ENCODE measurements at regions not wholly inside any gene's neighbourhood (a gene's known extent, or its start where the extent isn't known, plus 50 kb on each side); places are given as distances from the start of the nearest gene placed in this dataset.

- peak overlapping the region; percentile 71 for H3K27ac Mint-ChIP-seq
- peaks cover 19% of the 10 kb centered on the region for H3K9me3 Mint-ChIP-seq
- no peaks in the 10 kb centered on the region for H3K27me3 Mint-ChIP-seq (ENCODE audit: insufficient read depth)
- no peak for DNase-seq (ENCODE audit: low spot score)
- peaks cover 12% of the 10 kb centered on the region for H3K36me3 Mint-ChIP-seq (ENCODE audit: low read depth)
- H3K4me3 Mint-ChIP-seq: no peak overlapping the region
- intact Hi-C loops (cut with micrococcal nuclease): no loop called here
- H3K4me1 Mint-ChIP-seq (ENCODE audit: low read depth): peaks cover 29% of the 10 kb centered on the region
Observed at GRCh38 chr13:40095695-40096356, 440.4 kb downstream of the COG6 start.

- peak overlapping the region; percentile 4 for H3K4me3 Mint-ChIP-seq
Observed at GRCh38 chr13:40096357-40096901, 441.0 kb downstream of the COG6 start.

GRCh38 chr13:40098246-40098645, 442.8 kb downstream of the COG6 start:
- H3K4me1 Mint-ChIP-seq (ENCODE audit: low read depth): peaks cover 53% of the 10 kb centered on the region
- H3K36me3 Mint-ChIP-seq (ENCODE audit: low read depth): peaks cover 12% of the 10 kb centered on the region
- H3K27ac Mint-ChIP-seq: peak overlapping the region; percentile 34
- peaks cover 19% of the 10 kb centered on the region for H3K9me3 Mint-ChIP-seq
- intact Hi-C loops (cut with micrococcal nuclease): no loop called here
- no peak overlapping the region for H3K4me3 Mint-ChIP-seq
- DNase-seq (ENCODE audit: low spot score): no peak
- H3K27me3 Mint-ChIP-seq (ENCODE audit: insufficient read depth): no peaks in the 10 kb centered on the region

More at GRCh38 chr13:40096357-40096901, 441.0 kb downstream of the COG6 start:
- Mint-ChIP-seq H3K36me3 (ENCODE audit: low read depth) (peaks cover 12% of the 10 kb centered on the region), H3K4me1 (ENCODE audit: low read depth) (peaks cover 35% of the 10 kb centered on the region), H3K27ac (peak overlapping the region; percentile 71), H3K9me3 (peaks cover 19% of the 10 kb centered on the region), H3K27me3 (ENCODE audit: insufficient read depth) (no peaks in the 10 kb centered on the region)
- intact Hi-C loops (cut with micrococcal nuclease): no loop called here
- peak; percentile 38 for DNase-seq (ENCODE audit: low spot score)

GRCh38 chr13:40101708-40102359, 446.4 kb downstream of the COG6 start:
- Mint-ChIP-seq H3K27ac (peak overlapping the region; percentile 97), H3K4me1 (ENCODE audit: low read depth) (peaks cover 66% of the 10 kb centered on the region), H3K36me3 (ENCODE audit: low read depth) (peaks cover 14% of the 10 kb centered on the region), H3K4me3 (peak overlapping the region; percentile 19), H3K9me3 (peaks cover 19% of the 10 kb centered on the region), H3K27me3 (ENCODE audit: insufficient read depth) (no peaks in the 10 kb centered on the region)
- peak; percentile 19 for DNase-seq (ENCODE audit: low spot score)
- intact Hi-C loops (cut with micrococcal nuclease): loop anchor here (1.0 to 10.0 kb wide), 14 partner anchors 7 to 917 kb away; partner anchors contain the start of gene ELF1

- Mint-ChIP-seq H3K4me1 (ENCODE audit: low read depth) (peaks cover 66% of the 10 kb centered on the region), H3K27ac (peak overlapping the region; percentile 97), H3K36me3 (ENCODE audit: low read depth) (peaks cover 13% of the 10 kb centered on the region), H3K27me3 (ENCODE audit: insufficient read depth) (no peaks in the 10 kb centered on the region), H3K9me3 (peaks cover 19% of the 10 kb centered on the region), H3K4me3 (peak overlapping the region; percentile 74)
- intact Hi-C loops (cut with micrococcal nuclease): loop anchor here (1.0 to 10.0 kb wide), 13 partner anchors 14 to 917 kb away; partner anchors contain the start of gene ELF1
- DNase-seq (ENCODE audit: low spot score): no peak
Observed at GRCh38 chr13:40102360-40102727, 446.9 kb downstream of the COG6 start.

GRCh38 chr13:40102854-40103253, 447.4 kb downstream of the COG6 start:
- Mint-ChIP-seq H3K9me3 (peaks cover 14% of the 10 kb centered on the region), H3K36me3 (ENCODE audit: low read depth) (peaks cover 8% of the 10 kb centered on the region), H3K4me1 (ENCODE audit: low read depth) (peaks cover 64% of the 10 kb centered on the region), H3K27me3 (ENCODE audit: insufficient read depth) (no peaks in the 10 kb centered on the region), H3K4me3 (peak overlapping the region; percentile 74), H3K27ac (peak overlapping the region; percentile 97)
- intact Hi-C loops (cut with micrococcal nuclease): loop anchor here (1.0 to 10.0 kb wide), 18 partner anchors 13 to 916 kb away; partner anchors contain the start of gene ELF1
- peak; percentile 51 for DNase-seq (ENCODE audit: low spot score)

- no peak overlapping the region for H3K4me3 Mint-ChIP-seq
- intact Hi-C loops (cut with micrococcal nuclease): loop anchor here (1.0 to 10.0 kb wide), 12 partner anchors 28 to 661 kb away; no protein-coding TSS in a partner anchor
Observed at GRCh38 chr13:40103864-40104263, 448.4 kb downstream of the COG6 start.

GRCh38 chr13:40105231-40105630, 449.8 kb downstream of the COG6 start:
- intact Hi-C loops (cut with micrococcal nuclease): loop anchor here (10.0 kb wide), 1 partner anchor 420 kb away; no protein-coding TSS in a partner anchor
- H3K27ac Mint-ChIP-seq: no peak overlapping the region
- H3K4me3 Mint-ChIP-seq: no peak overlapping the region
- DNase-seq (ENCODE audit: low spot score): no peak
- peaks cover 3% of the 10 kb centered on the region for H3K36me3 Mint-ChIP-seq (ENCODE audit: low read depth)
- H3K4me1 Mint-ChIP-seq (ENCODE audit: low read depth): peaks cover 78% of the 10 kb centered on the region
- H3K27me3 Mint-ChIP-seq (ENCODE audit: insufficient read depth): no peaks in the 10 kb centered on the region
- peaks cover 7% of the 10 kb centered on the region for H3K9me3 Mint-ChIP-seq

More at GRCh38 chr13:40103864-40104263, 448.4 kb downstream of the COG6 start:
- Mint-ChIP-seq H3K27me3 (ENCODE audit: insufficient read depth) (no peaks in the 10 kb centered on the region), H3K4me1 (ENCODE audit: low read depth) (peaks cover 67% of the 10 kb centered on the region), H3K9me3 (peaks cover 8% of the 10 kb centered on the region), H3K27ac (peak overlapping the region; percentile 45), H3K36me3 (ENCODE audit: low read depth) (peaks cover 4% of the 10 kb centered on the region)
- DNase-seq (ENCODE audit: low spot score): no peak

- Mint-ChIP-seq H3K4me1 (ENCODE audit: low read depth) (peaks cover 47% of the 10 kb centered on the region), H3K27me3 (ENCODE audit: insufficient read depth) (no peaks in the 10 kb centered on the region), H3K9me3 (peaks cover 22% of the 10 kb centered on the region), H3K36me3 (ENCODE audit: low read depth) (peaks cover 8% of the 10 kb centered on the region), H3K27ac (peak overlapping the region; percentile 31), H3K4me3 (no peak overlapping the region)
- DNase-seq (ENCODE audit: low spot score): no peak
- intact Hi-C loops (cut with micrococcal nuclease): loop anchor here (1.0 to 10.0 kb wide), 5 partner anchors 8 to 553 kb away; no protein-coding TSS in a partner anchor
Observed at GRCh38 chr13:40109351-40109844, 453.9 kb downstream of the COG6 start.

- Mint-ChIP-seq H3K27ac (no peak overlapping the region), H3K27me3 (ENCODE audit: insufficient read depth) (no peaks in the 10 kb centered on the region), H3K4me1 (ENCODE audit: low read depth) (peaks cover 57% of the 10 kb centered on the region), H3K9me3 (peaks cover 31% of the 10 kb centered on the region), H3K36me3 (ENCODE audit: low read depth) (peaks cover 14% of the 10 kb centered on the region), H3K4me3 (no peak overlapping the region)
- no peak for DNase-seq (ENCODE audit: low spot score)
- intact Hi-C loops (cut with micrococcal nuclease): no loop called here
Observed at GRCh38 chr13:40113643-40114304, 458.3 kb downstream of the COG6 start.

- H3K9me3 Mint-ChIP-seq: peaks cover 34% of the 10 kb centered on the region
- no peak overlapping the region for H3K27ac Mint-ChIP-seq
- no peak for DNase-seq (ENCODE audit: low spot score)
- intact Hi-C loops (cut with micrococcal nuclease): no loop called here
- no peak overlapping the region for H3K4me3 Mint-ChIP-seq
- H3K36me3 Mint-ChIP-seq (ENCODE audit: low read depth): peaks cover 16% of the 10 kb centered on the region
- H3K27me3 Mint-ChIP-seq (ENCODE audit: insufficient read depth): no peaks in the 10 kb centered on the region
- H3K4me1 Mint-ChIP-seq (ENCODE audit: low read depth): peaks cover 50% of the 10 kb centered on the region
Observed at GRCh38 chr13:40114305-40114896, 458.9 kb downstream of the COG6 start.

GRCh38 chr13:40115426-40115825, 460.0 kb downstream of the COG6 start:
- Mint-ChIP-seq H3K4me1 (ENCODE audit: low read depth) (peaks cover 43% of the 10 kb centered on the region), H3K27ac (peak overlapping the region; percentile 91), H3K27me3 (ENCODE audit: insufficient read depth) (no peaks in the 10 kb centered on the region), H3K36me3 (ENCODE audit: low read depth) (peaks cover 19% of the 10 kb centered on the region), H3K9me3 (peaks cover 38% of the 10 kb centered on the region), H3K4me3 (peak overlapping the region; percentile 24)
- intact Hi-C loops (cut with micrococcal nuclease): no loop called here
- no peak for DNase-seq (ENCODE audit: low spot score)
